HG02571 (cell line): ENCODE measurements at regions not wholly inside any gene's neighbourhood (a gene's known extent, or its start where the extent isn't known, plus 50 kb on each side); places are given as distances from the start of the nearest gene placed in this dataset.
"Not testable (repeated sequence)": the region's sequence is repeated elsewhere in the genome, so short reads cannot be mapped to it uniquely, and the experiment has no call there.

Experiments used
- ATAC-seq: cut with Tn5 transposase; IDR thresholded peaks from one replicate; pipeline ENCODE4 v1.9.1; 2021; ENCODE audit warnings: mild to moderate bottlenecking, moderate library complexity; ENCODE audit not compliant: unreplicated experiment

GRCh38 chr5:67774786-67775185 lies 440.8 kb upstream of the PIK3R1 start:
- no peak for ATAC-seq

- no peak for ATAC-seq
Measured at GRCh38 chr5:67774267-67774552, 441.3 kb upstream of the PIK3R1 start.

GRCh38 chr5:67773411-67774266 lies 441.9 kb upstream of the PIK3R1 start:
- ATAC-seq = no peak

GRCh38 chr5:67771791-67772190 lies 443.8 kb upstream of the PIK3R1 start:
- ATAC-seq = no peak

GRCh38 chr5:67771221-67771620 lies 444.3 kb upstream of the PIK3R1 start:
- no peak for ATAC-seq

GRCh38 chr5:67770431-67771025 lies 445.0 kb upstream of the PIK3R1 start:
- ATAC-seq = no peak

GRCh38 chr5:67765697-67766096 lies 449.9 kb upstream of the PIK3R1 start:
- no peak for ATAC-seq

- not testable (repeated sequence) for ATAC-seq
Measured at GRCh38 chr5:67757771-67758170, 457.8 kb upstream of the PIK3R1 start.

GRCh38 chr5:67752357-67752708 lies 463.2 kb upstream of the PIK3R1 start:
- ATAC-seq = no peak

GRCh38 chr5:67748165-67748690 lies 467.3 kb upstream of the PIK3R1 start:
- no peak for ATAC-seq

- no peak for ATAC-seq
Measured at GRCh38 chr5:67747096-67747495, 468.5 kb upstream of the PIK3R1 start.

- not testable (repeated sequence) for ATAC-seq
Measured at GRCh38 chr5:67746608-67747007, 468.9 kb upstream of the PIK3R1 start.

- no peak for ATAC-seq
Measured at GRCh38 chr5:67746103-67746502, 469.5 kb upstream of the PIK3R1 start.

- no peak for ATAC-seq
Measured at GRCh38 chr5:67732921-67733320, 482.6 kb upstream of the PIK3R1 start.

- no peak for ATAC-seq
Measured at GRCh38 chr5:67732471-67732870, 483.1 kb upstream of the PIK3R1 start.

GRCh38 chr5:67731886-67732285 lies 483.7 kb upstream of the PIK3R1 start:
- ATAC-seq = no peak

- ATAC-seq = no peak
Measured at GRCh38 chr5:67730917-67731474, 484.6 kb upstream of the PIK3R1 start.

- ATAC-seq = no peak
Measured at GRCh38 chr5:67728326-67728890, 487.1 kb upstream of the PIK3R1 start.

- no peak for ATAC-seq
Measured at GRCh38 chr5:67725604-67726003, 490.0 kb upstream of the PIK3R1 start.

- no peak for ATAC-seq
Measured at GRCh38 chr5:67724412-67725135, 491.0 kb upstream of the PIK3R1 start.

- no peak for ATAC-seq
Measured at GRCh38 chr5:67723873-67724272, 491.7 kb upstream of the PIK3R1 start.
